H9 (cell line): ENCODE measurements at regions not wholly inside any gene's neighbourhood (a gene's known extent, or its start where the extent isn't known, plus 50 kb on each side); places are given as distances from the start of the nearest gene placed in this dataset.

Source experiments
- DNase-seq: peaks from one replicate; pipeline ENCODE4 v3.0.0-alpha.2; 2017
- H2AFZ ChIP-seq: one replicate; pipeline ENCODE4 v1.6.1; 2013; ENCODE audit warnings: mild to moderate bottlenecking, low read length, control low read depth, moderate library complexity
- H2AK5ac ChIP-seq: 2 replicates; pipeline ENCODE4 v1.6.1; 2013; ENCODE audit warnings: low read length, control low read depth, mixed read lengths; ENCODE audit not compliant: insufficient read length
- H2BK120ac ChIP-seq: one replicate; pipeline ENCODE4 v1.6.1; 2013; ENCODE audit warnings: low read depth, mild to moderate bottlenecking, low read length, control low read depth, inconsistent platforms; ENCODE audit not compliant: poor library complexity, severe bottlenecking
- H2BK12ac ChIP-seq: 2 replicates; pipeline ENCODE4 v1.6.1; 2013; ENCODE audit warnings: low read length, control low read depth, mixed read lengths, low read depth; ENCODE audit not compliant: insufficient read length
- H2BK15ac ChIP-seq: 2 replicates; pipeline ENCODE4 v1.6.1; 2013; ENCODE audit warnings: low read depth, low read length, control low read depth
- H2BK20ac ChIP-seq: one replicate; pipeline ENCODE4 v1.6.1; 2013; ENCODE audit warnings: low read depth, mild to moderate bottlenecking, low read length, control low read depth, inconsistent platforms; ENCODE audit not compliant: poor library complexity, severe bottlenecking
- H2BK5ac ChIP-seq: 2 replicates; pipeline ENCODE4 v1.6.1; 2013; ENCODE audit warnings: low read length, control low read depth, mixed read lengths; ENCODE audit not compliant: insufficient read length
- H3K14ac ChIP-seq: 2 replicates; pipeline ENCODE4 v1.6.1; 2013; ENCODE audit warnings: low read length, control low read depth; ENCODE audit not compliant: insufficient read depth
- H3K18ac ChIP-seq: 2 replicates; pipeline ENCODE4 v1.6.1; 2013; ENCODE audit warnings: low read depth, mild to moderate bottlenecking, mixed read lengths, low read length, control low read depth; ENCODE audit not compliant: insufficient read length
- H3K23ac ChIP-seq: 2 replicates; pipeline ENCODE4 v1.6.1; 2013; ENCODE audit warnings: low read length, control low read depth, mixed read lengths, low read depth; ENCODE audit not compliant: insufficient read length
- H3K23me2 ChIP-seq: 2 replicates; pipeline ENCODE4 v1.6.1; 2013; ENCODE audit warnings: low read depth, mild to moderate bottlenecking, mixed read lengths, low read length, control low read depth; ENCODE audit not compliant: insufficient read length, poor library complexity, severe bottlenecking
- H3K27ac ChIP-seq: 2 replicates; pipeline ENCODE4 v1.5.1; 2013; ENCODE audit warnings: low read length, control low read depth, mixed read lengths, low read depth; ENCODE audit not compliant: insufficient read length
- H3K27me3 ChIP-seq: 2 replicates; pipeline ENCODE4 v1.6.1; 2013; ENCODE audit warnings: low read length, control low read depth, inconsistent platforms; ENCODE audit not compliant: insufficient read depth
- H3K4ac ChIP-seq: 2 replicates; pipeline ENCODE4 v1.6.1; 2013; ENCODE audit warnings: low read depth, mild to moderate bottlenecking, control low read depth, inconsistent platforms, low read length, moderate library complexity
- H3K4me1 ChIP-seq: 2 replicates; pipeline ENCODE4 v1.6.1; 2013; ENCODE audit warnings: low read length, control low read depth, inconsistent platforms; ENCODE audit not compliant: insufficient read depth
- H3K4me2 ChIP-seq: 2 replicates; pipeline ENCODE4 v1.6.1; 2013; ENCODE audit warnings: low read length, control low read depth, mixed read lengths; ENCODE audit not compliant: insufficient read length, insufficient read depth
- H3K56ac ChIP-seq: 2 replicates; pipeline ENCODE4 v1.6.1; 2013; ENCODE audit warnings: low read depth, mild to moderate bottlenecking, mixed read lengths, low read length, control low read depth; ENCODE audit not compliant: insufficient read length
- H3K79me1 ChIP-seq: 2 replicates; pipeline ENCODE4 v1.6.1; 2013; ENCODE audit warnings: low read depth, mild to moderate bottlenecking, moderate library complexity, low read length, control low read depth, inconsistent platforms; ENCODE audit not compliant: insufficient read depth, poor library complexity, severe bottlenecking
- H3K79me2 ChIP-seq: 2 replicates; pipeline ENCODE4 v1.6.1; 2013; ENCODE audit warnings: low read length, control low read depth, inconsistent platforms; ENCODE audit not compliant: insufficient read depth
- H3K9ac ChIP-seq: 2 replicates; pipeline ENCODE4 v1.6.1; 2013; ENCODE audit warnings: low read length, control low read depth, mixed read lengths; ENCODE audit not compliant: insufficient read length; ENCODE audit errors: extremely low read depth
- H3K9me3 ChIP-seq: one replicate; pipeline ENCODE4 v1.6.1; 2013; ENCODE audit warnings: low read depth, low read length, inconsistent platforms; ENCODE audit not compliant: control insufficient read depth
- H3T11ph ChIP-seq: one replicate; pipeline ENCODE4 v1.6.1; 2013; ENCODE audit warnings: mild to moderate bottlenecking, low read length, control low read depth, inconsistent platforms
- H4K20me1 ChIP-seq: one replicate; pipeline ENCODE4 v1.6.1; 2013; ENCODE audit not compliant: control insufficient read depth, insufficient read length, insufficient read depth
- H4K5ac ChIP-seq: 2 replicates; pipeline ENCODE4 v1.6.1; 2013; ENCODE audit warnings: low read depth, mild to moderate bottlenecking, mixed read lengths, low read length, control low read depth; ENCODE audit not compliant: insufficient read length
- H4K8ac ChIP-seq: replicated peaks from 2 replicates; pipeline ENCODE4 v1.6.1; 2013; ENCODE audit warnings: low read length, control low read depth, mixed read lengths, low read depth; ENCODE audit not compliant: insufficient read length
- H4K91ac ChIP-seq: 2 replicates; pipeline ENCODE4 v1.6.1; 2013; ENCODE audit warnings: low read depth, mild to moderate bottlenecking, moderate library complexity, mixed read lengths, low read length, control low read depth; ENCODE audit not compliant: insufficient read length
- H3K27ac Mint-ChIP-seq, 3 experiments: 2 replicates in 2 of 3; 3 replicates in 1 of 3; pipeline ENCODE4 v1.8.0; 2020 to 2021; ENCODE audit warnings: mixed read lengths in 3 of 3, mild to moderate bottlenecking in 1 of 3, moderate library complexity in 1 of 3
- H3K27me3 Mint-ChIP-seq: 2 replicates; pipeline ENCODE4 v1.8.0; 2021; ENCODE audit warnings: low read depth, mild to moderate bottlenecking, moderate library complexity, mixed read lengths
- H3K36me3 Mint-ChIP-seq, 3 experiments: 2 replicates in 2 of 3; 3 replicates in 1 of 3; pipeline ENCODE4 v1.8.0; 2020 to 2021; ENCODE audit warnings: low read depth in 3 of 3, mixed read lengths in 3 of 3; ENCODE audit not compliant: insufficient read depth in 1 of 3
- H3K4me1 Mint-ChIP-seq, 2 experiments: 2 replicates each; pipeline ENCODE4 v1.8.0; 2020; ENCODE audit warnings: mixed read lengths in 2 of 2
- H3K4me3 Mint-ChIP-seq, 2 experiments: 2 replicates in 1 of 2; 3 replicates in 1 of 2; pipeline ENCODE4 v1.8.0; 2020 to 2021; ENCODE audit warnings: mild to moderate bottlenecking in 2 of 2, mixed read lengths in 2 of 2, moderate library complexity in 1 of 2
- H3K9me3 Mint-ChIP-seq, 2 experiments: 2 replicates in 1 of 2; 3 replicates in 1 of 2; pipeline ENCODE4 v1.8.0; 2020; ENCODE audit warnings: mild to moderate bottlenecking in 2 of 2, mixed read lengths in 2 of 2, moderate library complexity in 1 of 2
- WGBS: extraction: QIAGEN DNeasy Blood & Tissue Kit; methylation state at CpG from one replicate; pipeline ENCODE4 v1.1.7; 2013; ENCODE audit warnings: missing lambda C conversion rate, low lambda C conversion rate, mixed read lengths; ENCODE audit not compliant: insufficient read length; ENCODE audit errors: extremely low coverage; 5-methylcytosine and 5-hydroxymethylcytosine counted together
- TF ChIP-seq, protein P1 (sequence below): fragments of 200-600 bp; sonication (generic); conservative IDR thresholded peaks from 3 replicates; pipeline ENCODE4 v1.8.0; 2021; ENCODE audit warnings: antibody characterized with exemption, mild to moderate bottlenecking

DNA sequence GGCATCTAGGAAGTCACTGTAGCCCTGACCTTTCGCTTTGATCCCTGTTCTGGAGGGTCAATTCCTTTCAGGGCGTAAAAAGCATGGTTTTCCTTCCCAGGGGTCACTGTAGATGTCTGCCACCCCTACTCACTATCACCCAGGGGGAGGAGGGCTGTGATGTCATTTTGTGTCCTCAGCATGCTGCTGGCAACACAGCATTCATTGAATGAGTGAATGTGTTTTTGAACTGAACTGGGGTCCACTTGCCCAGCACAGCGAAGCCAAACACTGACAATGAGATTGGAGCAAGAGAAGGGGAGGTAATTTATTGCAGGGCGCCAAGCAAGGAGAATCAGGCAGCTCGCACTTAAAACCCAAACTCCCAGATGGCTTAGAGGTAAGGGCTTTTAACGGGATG lies 78.2 kb upstream of the PGBD5 start:
- Histone ChIP-seq H3K14ac (no peak overlapping the region), H2BK12ac (no peak overlapping the region), H3K79me2 (no peaks in the 10 kb centered on the region), H3T11ph (no peak overlapping the region), H4K8ac (no peak overlapping the region), H3K79me1 (no peaks in the 10 kb centered on the region), H2BK15ac (no peak overlapping the region), H3K18ac (no peak overlapping the region), H3K56ac (no peak overlapping the region), H4K5ac (no peak overlapping the region), H2AFZ (no peak overlapping the region), H2BK5ac (no peak overlapping the region), H2BK120ac (no peak overlapping the region), H3K4me2 (no peak overlapping the region), H3K23me2 (no peaks in the 10 kb centered on the region), H2BK20ac (no peak overlapping the region), H3K27me3 (no peaks in the 10 kb centered on the region), H3K27ac (no peak overlapping the region), H4K20me1 (no peaks in the 10 kb centered on the region), H3K4me1 (no peaks in the 10 kb centered on the region), H4K91ac (no peak overlapping the region), H3K23ac (no peak overlapping the region), H3K9me3 (peaks cover 4% of the 10 kb centered on the region), H3K4ac (no peak overlapping the region), H2AK5ac (no peak overlapping the region), H3K9ac (no peak overlapping the region)
- peaks cover 15 to 17% of the 10 kb centered on the region in 2 experiments for H3K9me3 Mint-ChIP-seq
- peaks cover 8% of the 10 kb centered on the region for H3K27me3 Mint-ChIP-seq
- peaks cover 4 to 8% of the 10 kb centered on the region in 2 experiments; a peak in 2 of 4 replicates for H3K4me1 Mint-ChIP-seq
- TF ChIP-seq, protein P1, sequence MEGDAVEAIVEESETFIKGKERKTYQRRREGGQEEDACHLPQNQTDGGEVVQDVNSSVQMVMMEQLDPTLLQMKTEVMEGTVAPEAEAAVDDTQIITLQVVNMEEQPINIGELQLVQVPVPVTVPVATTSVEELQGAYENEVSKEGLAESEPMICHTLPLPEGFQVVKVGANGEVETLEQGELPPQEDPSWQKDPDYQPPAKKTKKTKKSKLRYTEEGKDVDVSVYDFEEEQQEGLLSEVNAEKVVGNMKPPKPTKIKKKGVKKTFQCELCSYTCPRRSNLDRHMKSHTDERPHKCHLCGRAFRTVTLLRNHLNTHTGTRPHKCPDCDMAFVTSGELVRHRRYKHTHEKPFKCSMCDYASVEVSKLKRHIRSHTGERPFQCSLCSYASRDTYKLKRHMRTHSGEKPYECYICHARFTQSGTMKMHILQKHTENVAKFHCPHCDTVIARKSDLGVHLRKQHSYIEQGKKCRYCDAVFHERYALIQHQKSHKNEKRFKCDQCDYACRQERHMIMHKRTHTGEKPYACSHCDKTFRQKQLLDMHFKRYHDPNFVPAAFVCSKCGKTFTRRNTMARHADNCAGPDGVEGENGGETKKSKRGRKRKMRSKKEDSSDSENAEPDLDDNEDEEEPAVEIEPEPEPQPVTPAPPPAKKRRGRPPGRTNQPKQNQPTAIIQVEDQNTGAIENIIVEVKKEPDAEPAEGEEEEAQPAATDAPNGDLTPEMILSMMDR: no peak
- peaks cover 3 to 15% (median 5%) of the 10 kb centered on the region in 3 experiments for H3K36me3 Mint-ChIP-seq
- WGBS: no CpG with 5 or more reads among the region's 6 CpGs
- DNase-seq: no peak
- H3K4me3 Mint-ChIP-seq: no peak overlapping the region
- H3K27ac Mint-ChIP-seq: no peak overlapping the region
